ENCODE measurements at regions not wholly inside any gene's neighbourhood (a gene's known extent, or its start where the extent isn't known, plus 50 kb on each side); places are given as distances from the start of the nearest gene placed in this dataset.
A peak's percentile ranks its signal among the peaks of the same experiment; 100 is the strongest.

DNA sequence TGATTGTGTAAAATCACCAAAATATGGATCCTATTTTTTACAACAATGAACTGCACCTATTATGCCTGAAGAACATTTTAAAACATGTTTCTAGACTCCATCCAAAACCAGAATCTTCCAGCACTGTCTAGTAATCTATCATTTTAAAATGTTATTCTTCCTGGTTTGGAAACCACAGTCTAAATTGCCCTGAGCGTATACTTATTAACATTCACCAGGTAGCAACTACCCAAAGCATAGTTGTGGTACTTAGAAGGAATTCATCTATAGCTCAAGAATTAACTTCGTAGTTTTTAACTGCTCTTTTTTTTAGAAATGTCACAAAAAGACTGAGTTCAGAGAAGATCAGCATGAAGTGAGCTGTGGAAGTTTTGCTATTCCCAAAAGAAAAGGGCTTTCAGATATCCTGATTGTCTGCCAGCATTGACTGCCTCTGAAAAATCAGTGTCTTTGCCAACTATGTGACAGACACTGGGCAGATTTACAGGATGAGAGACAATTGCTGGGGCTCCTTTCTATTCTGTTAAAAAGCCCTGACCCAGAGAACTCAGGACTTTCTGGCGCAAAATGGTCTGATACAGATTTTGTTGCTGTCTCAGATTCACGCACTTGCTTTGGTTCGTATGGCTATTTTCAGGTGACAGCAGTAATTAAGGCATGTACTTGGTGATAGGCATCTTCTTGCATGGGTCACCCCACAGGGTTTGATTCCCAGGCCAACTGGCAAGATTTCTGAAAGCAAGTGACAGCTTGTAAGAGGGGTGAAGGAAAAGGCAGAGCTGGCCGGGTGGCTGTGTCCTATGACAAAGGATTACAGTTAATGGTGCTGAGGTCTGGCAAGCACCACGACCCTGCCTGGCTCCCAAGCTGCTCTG lies 152.5 kb upstream of the RAI14 start:
- TF ChIP-seq, protein P1, sequence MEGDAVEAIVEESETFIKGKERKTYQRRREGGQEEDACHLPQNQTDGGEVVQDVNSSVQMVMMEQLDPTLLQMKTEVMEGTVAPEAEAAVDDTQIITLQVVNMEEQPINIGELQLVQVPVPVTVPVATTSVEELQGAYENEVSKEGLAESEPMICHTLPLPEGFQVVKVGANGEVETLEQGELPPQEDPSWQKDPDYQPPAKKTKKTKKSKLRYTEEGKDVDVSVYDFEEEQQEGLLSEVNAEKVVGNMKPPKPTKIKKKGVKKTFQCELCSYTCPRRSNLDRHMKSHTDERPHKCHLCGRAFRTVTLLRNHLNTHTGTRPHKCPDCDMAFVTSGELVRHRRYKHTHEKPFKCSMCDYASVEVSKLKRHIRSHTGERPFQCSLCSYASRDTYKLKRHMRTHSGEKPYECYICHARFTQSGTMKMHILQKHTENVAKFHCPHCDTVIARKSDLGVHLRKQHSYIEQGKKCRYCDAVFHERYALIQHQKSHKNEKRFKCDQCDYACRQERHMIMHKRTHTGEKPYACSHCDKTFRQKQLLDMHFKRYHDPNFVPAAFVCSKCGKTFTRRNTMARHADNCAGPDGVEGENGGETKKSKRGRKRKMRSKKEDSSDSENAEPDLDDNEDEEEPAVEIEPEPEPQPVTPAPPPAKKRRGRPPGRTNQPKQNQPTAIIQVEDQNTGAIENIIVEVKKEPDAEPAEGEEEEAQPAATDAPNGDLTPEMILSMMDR (IDR thresholded peaks at IDR 0.05): no peak
- peak overlapping the region; percentile 91 for H3K27ac Mint-ChIP-seq (ENCODE audit: unreplicated experiment)
- H3K4me3 Mint-ChIP-seq (ENCODE audit: unreplicated experiment): peak overlapping the region; percentile 26
- no peak for DNase-seq (ENCODE audit: low spot score)
- no peaks in the 10 kb centered on the region for H3K36me3 Mint-ChIP-seq (ENCODE audit: low read depth)
- H3K4me1 Mint-ChIP-seq (ENCODE audit: low read depth): peaks cover 67% of the 10 kb centered on the region
- H3K27me3 Mint-ChIP-seq (ENCODE audit: low read depth): no peaks in the 10 kb centered on the region
- H3K9me3 Mint-ChIP-seq (ENCODE audit: low read depth): peaks cover 7% of the 10 kb centered on the region

DNA sequence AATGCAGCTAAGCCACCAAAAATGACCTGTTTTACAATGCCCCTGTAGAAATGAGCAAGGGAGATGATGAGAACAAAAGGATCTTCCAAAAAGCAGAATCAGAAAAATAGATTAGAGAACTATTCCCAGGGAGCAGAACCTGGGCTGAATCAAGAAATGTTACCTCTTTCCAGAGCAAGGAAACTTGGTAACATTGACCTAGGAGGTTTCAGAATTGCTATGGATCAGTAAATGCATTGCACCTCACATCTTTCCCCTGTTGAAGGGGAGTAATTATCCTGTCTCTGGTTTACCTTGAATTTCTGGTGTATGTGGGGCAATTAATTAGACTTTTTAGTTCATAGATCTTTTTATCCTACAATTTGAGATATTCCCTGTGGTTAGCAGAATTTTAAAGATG lies 151.2 kb upstream of the RAI14 start:
- no peak overlapping the region for H3K27ac Mint-ChIP-seq (ENCODE audit: unreplicated experiment)
- H3K27me3 Mint-ChIP-seq (ENCODE audit: low read depth): no peaks in the 10 kb centered on the region
- H3K9me3 Mint-ChIP-seq (ENCODE audit: low read depth): peaks cover 7% of the 10 kb centered on the region
- H3K36me3 Mint-ChIP-seq (ENCODE audit: low read depth): no peaks in the 10 kb centered on the region
- no peak for DNase-seq (ENCODE audit: low spot score)
- H3K4me1 Mint-ChIP-seq (ENCODE audit: low read depth): peaks cover 68% of the 10 kb centered on the region
- no peak overlapping the region for H3K4me3 Mint-ChIP-seq (ENCODE audit: unreplicated experiment)
- TF ChIP-seq, protein P1 (IDR thresholded peaks at IDR 0.05): no peak

DNA sequence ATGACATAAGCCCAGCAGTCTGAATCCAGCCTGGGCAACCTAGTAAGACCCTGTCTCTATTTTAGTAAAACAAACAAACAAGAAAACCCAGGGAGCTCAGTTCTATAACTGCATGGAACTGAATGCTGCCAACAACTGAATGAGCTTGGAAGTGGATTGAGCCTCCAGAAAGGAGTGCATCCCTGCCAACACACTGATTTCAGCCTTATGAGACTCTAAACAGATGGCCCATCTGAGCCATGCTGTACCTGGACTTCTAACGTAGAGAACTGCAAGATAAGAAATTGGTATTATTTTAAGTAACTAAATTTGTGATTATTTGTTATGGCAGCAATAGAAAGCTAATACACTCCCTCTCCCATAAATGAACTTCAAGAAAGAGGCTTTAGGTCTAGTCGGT lies 150.4 kb upstream of the RAI14 start:
- no peak for DNase-seq (ENCODE audit: low spot score)
- peaks cover 7% of the 10 kb centered on the region for H3K9me3 Mint-ChIP-seq (ENCODE audit: low read depth)
- H3K27ac Mint-ChIP-seq (ENCODE audit: unreplicated experiment): peak overlapping the region; percentile 35
- TF ChIP-seq, protein P1 (IDR thresholded peaks at IDR 0.05): no peak
- H3K4me1 Mint-ChIP-seq (ENCODE audit: low read depth): peaks cover 68% of the 10 kb centered on the region
- H3K36me3 Mint-ChIP-seq (ENCODE audit: low read depth): no peaks in the 10 kb centered on the region
- no peaks in the 10 kb centered on the region for H3K27me3 Mint-ChIP-seq (ENCODE audit: low read depth)
- no peak overlapping the region for H3K4me3 Mint-ChIP-seq (ENCODE audit: unreplicated experiment)

DNA sequence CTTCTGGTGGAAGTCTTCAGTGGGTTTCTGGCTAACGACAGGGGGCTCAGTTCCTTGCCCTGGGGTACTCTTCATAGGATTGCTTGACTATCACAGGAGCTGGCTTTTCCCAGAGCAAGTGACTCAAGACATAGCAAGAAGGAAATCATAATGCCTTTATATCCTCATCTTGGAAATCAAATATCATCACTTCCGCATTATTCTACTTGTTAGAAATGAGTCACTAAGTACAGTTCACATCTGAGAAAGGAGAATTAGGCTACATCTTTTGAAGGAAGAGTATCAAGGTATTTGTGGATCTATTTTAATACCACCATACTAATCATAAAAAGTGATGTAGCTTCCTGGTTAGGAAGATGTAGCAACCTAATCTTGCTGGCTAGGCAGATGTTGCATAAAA lies 148.2 kb upstream of the RAI14 start:
- no peak for DNase-seq (ENCODE audit: low spot score)
- TF ChIP-seq, protein P1 (IDR thresholded peaks at IDR 0.05): no peak
- peaks cover 69% of the 10 kb centered on the region for H3K4me1 Mint-ChIP-seq (ENCODE audit: low read depth)
- H3K9me3 Mint-ChIP-seq (ENCODE audit: low read depth): peaks cover 7% of the 10 kb centered on the region
- H3K27ac Mint-ChIP-seq (ENCODE audit: unreplicated experiment): no peak overlapping the region
- H3K36me3 Mint-ChIP-seq (ENCODE audit: low read depth): no peaks in the 10 kb centered on the region
- H3K4me3 Mint-ChIP-seq (ENCODE audit: unreplicated experiment): no peak overlapping the region
- H3K27me3 Mint-ChIP-seq (ENCODE audit: low read depth): no peaks in the 10 kb centered on the region

DNA sequence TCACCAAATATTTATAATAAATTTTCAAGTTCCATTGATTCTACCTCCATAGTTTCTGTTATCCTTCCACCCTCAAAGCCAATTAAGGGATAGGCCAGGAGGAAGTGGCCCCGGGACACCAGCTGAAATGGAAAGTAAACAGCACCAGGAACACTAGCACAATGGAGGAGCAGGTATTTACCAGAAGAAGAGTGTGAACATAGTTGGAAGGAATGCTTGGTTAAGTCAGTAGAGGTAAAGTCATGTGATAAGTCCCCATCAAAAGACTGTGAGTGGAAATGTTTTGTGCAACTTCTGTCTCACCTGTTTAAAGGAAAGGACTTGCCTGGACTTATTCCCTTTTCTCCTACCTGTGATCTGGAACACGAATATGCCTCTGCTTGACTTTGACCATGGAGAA lies 146.7 kb upstream of the RAI14 start:
- peaks cover 55% of the 10 kb centered on the region for H3K4me1 Mint-ChIP-seq (ENCODE audit: low read depth)
- peak overlapping the region; percentile 83 for H3K27ac Mint-ChIP-seq (ENCODE audit: unreplicated experiment)
- DNase-seq (ENCODE audit: low spot score): no peak
- no peak overlapping the region for H3K4me3 Mint-ChIP-seq (ENCODE audit: unreplicated experiment)
- TF ChIP-seq, protein P1 (IDR thresholded peaks at IDR 0.05): no peak
- H3K27me3 Mint-ChIP-seq (ENCODE audit: low read depth): no peaks in the 10 kb centered on the region
- peaks cover 7% of the 10 kb centered on the region for H3K9me3 Mint-ChIP-seq (ENCODE audit: low read depth)
- H3K36me3 Mint-ChIP-seq (ENCODE audit: low read depth): no peaks in the 10 kb centered on the region
